Sigmoid colon (tissue), 4 donors: ENCODE measurements at regions not wholly inside any gene's neighbourhood (a gene's known extent, or its start where the extent isn't known, plus 50 kb on each side); places are given as distances from the start of the nearest gene placed in this dataset.

Experiments
- CTCF ChIP-seq, 4 experiments: fragments of 450-650 bp in 3 of 4; fragments of 200-600 bp in 1 of 4; IDR thresholded peaks; one replicate each; pipeline ENCODE4 v1.5.1; 2016 to 2019; ENCODE audit warnings: antibody characterized with exemption in 4 of 4, mild to moderate bottlenecking in 3 of 4, moderate library complexity in 2 of 4
- POLR2A ChIP-seq, 2 donors: fragments of 450-650 bp; IDR thresholded peaks; one replicate each; pipeline ENCODE4 v1.6.1; 2016; ENCODE audit warnings: antibody characterized with exemption in 2 of 2, mild to moderate bottlenecking in 2 of 2, moderate library complexity in 2 of 2
- POLR2AphosphoS5 ChIP-seq, 4 donors: sonication (generic); formaldehyde crosslinking; IDR thresholded peaks; one replicate each; pipeline ENCODE4 v1.6.1; 2017; ENCODE audit warnings: antibody characterized with exemption in 4 of 4

- TF ChIP-seq CTCF (IDR thresholded peaks at IDR 0.05) = no peak
- TF ChIP-seq POLR2AphosphoS5 (IDR thresholded peaks at IDR 0.05) = no peak
- no peak for TF ChIP-seq POLR2A (IDR thresholded peaks at IDR 0.05)
These were observed 238.4 kb upstream of the HS6ST1 start for GRCh38 chr2:128557069-128557468.
